Activated T-helper 1 cell treated with anti-CD3 and anti-CD28 coated beads, Interleukin-12 subunit alpha, Interleukin-12 subunit beta, Interleukin-2, Interleukin-4 antibody, amounts not matched to agents 30 ng/mL and 10 ng/mL and 1 ng/mL, durations not matched to agents 14 hours and 24 hours and 36 hours (primary cell): ENCODE measurements at regions not wholly inside any gene's neighbourhood (a gene's known extent, or its start where the extent isn't known, plus 50 kb on each side); places are given as distances from the start of the nearest gene placed in this dataset.

ENCODE experiments used
- DNase-seq: peaks from one replicate; pipeline ENCODE4 v3.0.0; 2021; ENCODE audit warnings: low spot score
- H3K27ac Mint-ChIP-seq: one replicate; pipeline ENCODE4 v1.8.0; 2021; ENCODE audit warnings: mild to moderate bottlenecking, mixed read lengths
- H3K27me3 Mint-ChIP-seq: one replicate; pipeline ENCODE4 v1.8.0; 2022; ENCODE audit warnings: mild to moderate bottlenecking, moderate library complexity, mixed read lengths; ENCODE audit not compliant: insufficient read depth
- H3K36me3 Mint-ChIP-seq: one replicate; pipeline ENCODE4 v1.8.0; 2021; ENCODE audit warnings: low read depth, mixed read lengths
- H3K4me1 Mint-ChIP-seq: one replicate; pipeline ENCODE4 v1.8.0; 2021; ENCODE audit warnings: low read depth, mixed read lengths
- H3K4me3 Mint-ChIP-seq: one replicate; pipeline ENCODE4 v1.8.0; 2021; ENCODE audit warnings: mild to moderate bottlenecking, moderate library complexity, mixed read lengths
- H3K9me3 Mint-ChIP-seq: one replicate; pipeline ENCODE4 v1.8.0; 2021; ENCODE audit warnings: mixed read lengths
- intact Hi-C: fragments of 100-400 bp; cut with micrococcal nuclease; formaldehyde crosslinking; loops from one replicate; pipeline ENCODE4 v1.15.1; 2024

DNA sequence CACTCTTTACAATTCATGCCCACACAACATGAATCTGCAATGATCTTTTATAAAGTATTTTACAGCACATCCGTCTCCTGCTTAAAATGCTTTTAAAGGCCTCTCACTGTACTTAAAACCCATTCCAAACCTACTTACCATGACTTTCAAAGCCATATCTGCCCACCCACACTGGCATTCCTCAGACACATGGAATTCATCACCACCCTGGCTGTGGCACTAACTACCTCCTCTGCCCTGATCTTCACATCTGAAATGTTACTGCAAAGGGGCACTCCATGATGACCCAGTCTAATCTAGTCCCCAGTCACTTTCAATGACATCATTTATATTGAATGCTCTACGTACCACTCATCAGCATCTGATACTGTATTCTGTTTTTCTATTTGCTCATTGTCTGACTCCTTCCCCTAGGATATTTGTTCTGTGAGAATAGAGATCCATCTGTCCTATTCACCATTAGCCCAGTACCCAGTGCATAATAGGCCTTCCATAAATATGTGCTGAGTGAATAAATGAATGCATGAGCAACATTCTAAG, 193.2 kb upstream of the KIF2A start:
- Mint-ChIP-seq H3K9me3 (no peaks in the 10 kb centered on the region), H3K27me3 (peaks cover 6% of the 10 kb centered on the region), H3K4me1 (no peaks in the 10 kb centered on the region), H3K4me3 (no peak overlapping the region), H3K27ac (no peak overlapping the region), H3K36me3 (no peaks in the 10 kb centered on the region)
- intact Hi-C loops: no loop called here
- no peak for DNase-seq

DNA sequence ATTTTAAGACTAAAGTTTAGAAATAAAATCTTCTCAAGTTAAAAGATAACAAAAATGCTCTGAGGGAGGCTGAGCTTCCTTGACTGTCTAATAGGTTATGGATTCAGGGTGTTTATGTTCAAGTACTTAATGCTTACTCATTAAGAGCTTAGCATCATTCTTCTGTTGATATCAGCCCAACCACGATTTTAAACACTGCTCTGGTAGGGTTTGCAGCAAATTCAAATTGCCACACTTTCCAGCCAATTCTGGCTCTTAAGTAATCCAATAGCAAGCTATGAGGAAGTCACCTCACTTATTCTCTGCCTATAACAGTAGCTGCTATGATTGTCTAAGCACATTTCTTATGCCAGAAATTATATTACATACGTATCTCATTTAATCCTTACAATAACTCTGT, 191.0 kb upstream of the KIF2A start:
- no peaks in the 10 kb centered on the region for H3K4me1 Mint-ChIP-seq

GRCh38 chr5:62124266-62124665, 181.7 kb upstream of the KIF2A start:
- Mint-ChIP-seq H3K27me3 (peaks cover 9% of the 10 kb centered on the region), H3K9me3 (no peaks in the 10 kb centered on the region), H3K4me3 (no peak overlapping the region), H3K36me3 (no peaks in the 10 kb centered on the region), H3K27ac (no peak overlapping the region), H3K4me1 (no peaks in the 10 kb centered on the region)
- no peak for DNase-seq
- intact Hi-C loops: no loop called here

More for the DNA sequence above, 191.0 kb upstream of the KIF2A start:
- Mint-ChIP-seq H3K9me3 (no peaks in the 10 kb centered on the region), H3K27ac (no peak overlapping the region), H3K4me3 (no peak overlapping the region), H3K27me3 (peaks cover 9% of the 10 kb centered on the region), H3K36me3 (no peaks in the 10 kb centered on the region)
- intact Hi-C loops: no loop called here
- DNase-seq: no peak

DNA sequence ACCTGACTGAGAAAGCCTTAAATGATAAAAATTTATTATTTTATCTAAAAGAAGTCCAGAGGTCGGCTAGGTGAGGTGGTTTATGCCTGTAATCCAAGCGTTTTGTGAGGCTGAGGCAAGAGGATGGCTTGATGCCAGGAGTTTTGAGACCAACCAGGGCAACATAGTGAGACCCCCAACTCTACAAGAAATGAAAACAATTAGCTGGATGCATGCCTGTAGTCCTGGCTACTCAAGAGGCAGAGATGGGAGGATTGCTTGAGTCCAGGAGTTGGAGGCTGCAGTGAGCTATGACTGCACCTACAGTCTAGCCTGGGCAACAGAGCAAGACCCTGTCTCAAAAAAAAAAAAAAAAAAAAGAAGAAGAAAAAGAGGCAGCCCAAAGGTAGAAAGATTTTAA, 179.9 kb upstream of the KIF2A start:
- no peaks in the 10 kb centered on the region for H3K9me3 Mint-ChIP-seq

GRCh38 chr5:62127098-62127736, 178.8 kb upstream of the KIF2A start:
- Mint-ChIP-seq H3K4me3 (no peak overlapping the region), H3K27ac (no peak overlapping the region), H3K36me3 (no peaks in the 10 kb centered on the region), H3K27me3 (peaks cover 5% of the 10 kb centered on the region), H3K9me3 (no peaks in the 10 kb centered on the region), H3K4me1 (no peaks in the 10 kb centered on the region)
- DNase-seq: no peak
- intact Hi-C loops: no loop called here

More for the DNA sequence above, 179.9 kb upstream of the KIF2A start:
- Mint-ChIP-seq H3K36me3 (no peaks in the 10 kb centered on the region), H3K4me3 (no peak overlapping the region), H3K4me1 (no peaks in the 10 kb centered on the region), H3K27ac (no peak overlapping the region), H3K27me3 (peaks cover 5% of the 10 kb centered on the region)
- intact Hi-C loops: no loop called here
- DNase-seq: no peak

DNA sequence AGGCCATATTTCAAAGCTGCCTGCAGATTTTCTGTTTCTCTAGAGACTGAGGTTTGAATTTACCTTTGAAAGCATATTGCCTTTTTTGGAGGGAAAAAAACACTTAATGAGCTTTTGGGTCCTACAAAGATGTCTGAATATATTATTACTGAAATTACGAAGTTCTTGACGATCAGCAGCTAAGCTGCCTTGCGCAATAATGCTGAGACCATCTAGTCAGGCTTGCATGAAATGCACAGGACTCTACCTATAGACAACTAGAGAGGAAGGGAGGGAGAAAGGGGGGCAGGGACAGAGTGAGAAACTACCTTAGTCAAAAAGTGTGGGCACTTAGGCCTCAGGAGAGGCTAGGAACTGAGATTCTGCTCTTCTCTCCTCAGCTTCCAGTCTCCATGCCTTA, 175.9 kb upstream of the KIF2A start:
- no peaks in the 10 kb centered on the region for H3K9me3 Mint-ChIP-seq
- H3K4me1 Mint-ChIP-seq: no peaks in the 10 kb centered on the region
- H3K4me3 Mint-ChIP-seq: no peak overlapping the region
- intact Hi-C loops: no loop called here
- H3K36me3 Mint-ChIP-seq: no peaks in the 10 kb centered on the region
- no peak overlapping the region for H3K27ac Mint-ChIP-seq
- peaks cover 5% of the 10 kb centered on the region for H3K27me3 Mint-ChIP-seq
- DNase-seq: no peak

DNA sequence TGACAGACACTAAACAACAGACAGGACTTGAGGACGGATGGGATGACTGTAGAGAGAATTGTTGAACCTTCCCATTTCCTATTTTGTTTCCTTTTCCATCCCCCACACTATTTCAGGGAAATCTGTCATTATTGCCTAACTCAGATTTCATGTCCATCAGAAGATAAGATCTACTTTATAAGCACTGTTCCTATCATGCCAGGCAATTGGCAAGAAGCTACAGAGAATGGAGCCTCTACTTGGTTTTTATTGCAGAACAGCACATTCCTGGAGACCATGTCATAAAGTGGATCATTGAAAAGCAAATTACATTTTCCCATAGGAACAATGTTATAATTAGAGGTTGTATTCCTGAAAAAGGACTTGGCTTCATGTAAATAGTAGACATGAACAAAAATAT, 173.7 kb upstream of the KIF2A start:
- Mint-ChIP-seq H3K9me3 (no peaks in the 10 kb centered on the region), H3K4me1 (no peaks in the 10 kb centered on the region), H3K27me3 (peaks cover 5% of the 10 kb centered on the region), H3K27ac (no peak overlapping the region), H3K4me3 (no peak overlapping the region), H3K36me3 (no peaks in the 10 kb centered on the region)
- no peak for DNase-seq
- intact Hi-C loops: no loop called here

GRCh38 chr5:62133426-62133825, 172.6 kb upstream of the KIF2A start:
- no peaks in the 10 kb centered on the region for H3K36me3 Mint-ChIP-seq
- peaks cover 2% of the 10 kb centered on the region for H3K27me3 Mint-ChIP-seq
- H3K27ac Mint-ChIP-seq: no peak overlapping the region
- no peaks in the 10 kb centered on the region for H3K4me1 Mint-ChIP-seq
- no peak for DNase-seq
- H3K4me3 Mint-ChIP-seq: no peak overlapping the region
- intact Hi-C loops: no loop called here
- no peaks in the 10 kb centered on the region for H3K9me3 Mint-ChIP-seq

DNA sequence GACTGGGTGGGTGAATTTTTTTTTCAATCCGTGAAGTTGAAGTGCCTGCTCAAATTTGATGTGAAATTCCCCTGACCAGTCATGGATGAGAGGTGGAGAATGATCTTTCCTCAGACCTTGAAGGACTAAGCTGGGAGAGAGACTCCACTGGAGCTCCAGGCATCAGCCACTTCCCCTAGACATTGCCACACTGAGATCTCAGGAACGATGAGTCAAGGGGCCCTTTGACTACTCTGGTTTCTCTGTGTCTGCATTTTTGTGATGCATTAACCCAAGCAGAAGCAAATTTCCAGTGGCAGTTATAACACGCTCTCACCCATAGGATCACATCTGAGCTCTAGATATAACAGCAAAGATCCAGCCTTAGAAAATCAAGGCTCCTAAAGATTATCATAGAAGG, 171.2 kb upstream of the KIF2A start:
- H3K27ac Mint-ChIP-seq: no peak overlapping the region
- DNase-seq: no peak
- no peaks in the 10 kb centered on the region for H3K4me1 Mint-ChIP-seq
- H3K36me3 Mint-ChIP-seq: no peaks in the 10 kb centered on the region
- intact Hi-C loops: no loop called here
- no peak overlapping the region for H3K4me3 Mint-ChIP-seq
- no peaks in the 10 kb centered on the region for H3K9me3 Mint-ChIP-seq
- H3K27me3 Mint-ChIP-seq: peaks cover 2% of the 10 kb centered on the region

- Mint-ChIP-seq H3K27me3 (peaks cover 7% of the 10 kb centered on the region), H3K9me3 (no peaks in the 10 kb centered on the region), H3K36me3 (no peaks in the 10 kb centered on the region), H3K27ac (no peak overlapping the region), H3K4me3 (no peak overlapping the region), H3K4me1 (no peaks in the 10 kb centered on the region)
- no peak for DNase-seq
- intact Hi-C loops: no loop called here
Measured at GRCh38 chr5:62137628-62138027, 168.4 kb upstream of the KIF2A start.

GRCh38 chr5:62138607-62139006, 167.4 kb upstream of the KIF2A start:
- Mint-ChIP-seq H3K9me3 (no peaks in the 10 kb centered on the region), H3K4me3 (no peak overlapping the region), H3K4me1 (no peaks in the 10 kb centered on the region), H3K27me3 (peaks cover 13% of the 10 kb centered on the region), H3K27ac (no peak overlapping the region), H3K36me3 (no peaks in the 10 kb centered on the region)
- intact Hi-C loops: no loop called here
- no peak for DNase-seq

DNA sequence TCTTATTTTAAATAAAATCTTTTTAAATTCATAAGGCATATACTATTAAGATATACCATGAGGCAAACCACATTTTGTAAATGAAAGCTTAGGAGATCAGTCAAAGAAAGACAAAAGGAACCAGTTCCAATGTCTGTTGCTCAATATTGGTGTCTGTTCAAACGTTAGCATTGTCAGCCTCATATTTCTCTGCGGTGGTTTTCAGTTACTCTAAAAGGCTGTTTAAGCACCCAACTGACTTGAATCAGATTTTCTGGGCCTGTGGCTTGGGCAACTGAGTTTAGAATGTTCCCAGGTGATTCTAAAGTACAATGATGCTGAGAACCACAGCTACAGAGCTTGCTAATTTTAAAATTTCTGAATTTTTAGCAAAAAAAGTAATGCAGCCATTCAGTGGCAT, 166.3 kb upstream of the KIF2A start:
- Mint-ChIP-seq H3K36me3 (no peaks in the 10 kb centered on the region), H3K27me3 (peaks cover 23% of the 10 kb centered on the region), H3K4me1 (no peaks in the 10 kb centered on the region), H3K9me3 (no peaks in the 10 kb centered on the region), H3K27ac (no peak overlapping the region), H3K4me3 (no peak overlapping the region)
- intact Hi-C loops: loop anchor here (5.0 kb wide), 1 partner anchor 1082 kb away; no protein-coding TSS in a partner anchor
- no peak for DNase-seq

- intact Hi-C loops: loop anchor here (5.0 kb wide), 1 partner anchor 1085 kb away; no protein-coding TSS in a partner anchor
- no peak overlapping the region for H3K4me3 Mint-ChIP-seq
- H3K27ac Mint-ChIP-seq: no peak overlapping the region
- no peaks in the 10 kb centered on the region for H3K36me3 Mint-ChIP-seq
- peaks cover 23% of the 10 kb centered on the region for H3K27me3 Mint-ChIP-seq
- H3K4me1 Mint-ChIP-seq: no peaks in the 10 kb centered on the region
- DNase-seq: no peak
- H3K9me3 Mint-ChIP-seq: no peaks in the 10 kb centered on the region
Measured at GRCh38 chr5:62142351-62142750, 163.7 kb upstream of the KIF2A start.
